ENCODE measurements at regions not wholly inside any gene's neighbourhood (a gene's known extent, or its start where the extent isn't known, plus 50 kb on each side); places are given as distances from the start of the nearest gene placed in this dataset.
A peak's percentile ranks its signal among the peaks of the same experiment; 100 is the strongest.

- Histone ChIP-seq H3K9ac (ENCODE audit: low read length) (no peak overlapping the region), H3K27ac (ENCODE audit: low read depth, low read length) (peak overlapping the region; percentile 0), H3K9me3 (ENCODE audit: low read length) (no peaks in the 10 kb centered on the region), H3K27me3 (ENCODE audit: control insufficient read depth in 1 of 2, insufficient read depth in 2 of 2, low read length in 2 of 2) (no peaks in the 10 kb centered on the region), H3K4me1 (ENCODE audit: insufficient read depth, low read length) (peaks cover 32% of the 10 kb centered on the region), H3K4me3 (ENCODE audit: low read depth in 1 of 2, low read length in 2 of 2) (no peak overlapping the region), H3K36me3 (ENCODE audit: insufficient read depth, low read length) (no peaks in the 10 kb centered on the region)
These were observed 430.6 kb upstream of the TNP1 start for GRCh38 chr2:217290467-217290866.

GRCh38 chr2:217289907-217290280, 430.0 kb upstream of the TNP1 start:
- Histone ChIP-seq H3K9ac (ENCODE audit: low read length) (no peak overlapping the region), H3K27me3 (ENCODE audit: control insufficient read depth in 1 of 2, insufficient read depth in 2 of 2, low read length in 2 of 2) (no peaks in the 10 kb centered on the region), H3K4me1 (ENCODE audit: insufficient read depth, low read length) (peaks cover 32% of the 10 kb centered on the region), H3K36me3 (ENCODE audit: insufficient read depth, low read length) (no peaks in the 10 kb centered on the region), H3K9me3 (ENCODE audit: low read length) (no peaks in the 10 kb centered on the region), H3K27ac (ENCODE audit: low read depth, low read length) (peak overlapping the region; percentile 0), H3K4me3 (ENCODE audit: low read depth in 1 of 2, low read length in 2 of 2) (no peak overlapping the region)

- H3K36me3 ChIP-seq (ENCODE audit: insufficient read depth, low read length): no peaks in the 10 kb centered on the region
- H3K9me3 ChIP-seq (ENCODE audit: low read length): no peaks in the 10 kb centered on the region
- H3K4me3 ChIP-seq (ENCODE audit: low read depth in 1 of 2, low read length in 2 of 2): no peak overlapping the region
- no peaks in the 10 kb centered on the region for H3K27me3 ChIP-seq (ENCODE audit: control insufficient read depth in 1 of 2, insufficient read depth in 2 of 2, low read length in 2 of 2)
- no peak overlapping the region for H3K27ac ChIP-seq (ENCODE audit: low read depth, low read length)
- no peak overlapping the region for H3K9ac ChIP-seq (ENCODE audit: low read length)
- peaks cover 31% of the 10 kb centered on the region for H3K4me1 ChIP-seq (ENCODE audit: insufficient read depth, low read length)
These were observed 429.5 kb upstream of the TNP1 start for GRCh38 chr2:217289177-217289906.

- Histone ChIP-seq H3K9ac (ENCODE audit: low read length) (no peak overlapping the region), H3K27ac (ENCODE audit: low read depth, low read length) (no peak overlapping the region), H3K4me3 (ENCODE audit: low read depth in 1 of 2, low read length in 2 of 2) (no peak overlapping the region), H3K4me1 (ENCODE audit: insufficient read depth, low read length) (peaks cover 24% of the 10 kb centered on the region), H3K36me3 (ENCODE audit: insufficient read depth, low read length) (no peaks in the 10 kb centered on the region), H3K27me3 (ENCODE audit: control insufficient read depth in 1 of 2, insufficient read depth in 2 of 2, low read length in 2 of 2) (no peaks in the 10 kb centered on the region), H3K9me3 (ENCODE audit: low read length) (no peaks in the 10 kb centered on the region)
These were observed 428.7 kb upstream of the TNP1 start for GRCh38 chr2:217288472-217289063.

- Histone ChIP-seq H3K27me3 (ENCODE audit: control insufficient read depth in 1 of 2, insufficient read depth in 2 of 2, low read length in 2 of 2) (no peaks in the 10 kb centered on the region), H3K27ac (ENCODE audit: low read depth, low read length) (no peak overlapping the region), H3K9ac (ENCODE audit: low read length) (no peak overlapping the region), H3K4me3 (ENCODE audit: low read depth in 1 of 2, low read length in 2 of 2) (no peak overlapping the region), H3K9me3 (ENCODE audit: low read length) (no peaks in the 10 kb centered on the region), H3K4me1 (ENCODE audit: insufficient read depth, low read length) (peaks cover 18% of the 10 kb centered on the region), H3K36me3 (ENCODE audit: insufficient read depth, low read length) (no peaks in the 10 kb centered on the region)
These were observed 427.0 kb upstream of the TNP1 start for GRCh38 chr2:217286833-217287232.

- no peak overlapping the region for H3K27ac ChIP-seq (ENCODE audit: low read depth, low read length)
- peaks cover 18% of the 10 kb centered on the region for H3K4me1 ChIP-seq (ENCODE audit: insufficient read depth, low read length)
- H3K9me3 ChIP-seq (ENCODE audit: low read length): no peaks in the 10 kb centered on the region
These were observed 426.1 kb upstream of the TNP1 start for GRCh38 chr2:217285926-217286325.

GRCh38 chr2:217283460-217283859, 423.6 kb upstream of the TNP1 start:
- Histone ChIP-seq H3K4me1 (ENCODE audit: insufficient read depth, low read length) (peaks cover 18% of the 10 kb centered on the region), H3K4me3 (ENCODE audit: low read depth in 1 of 2, low read length in 2 of 2) (no peak overlapping the region), H3K27ac (ENCODE audit: low read depth, low read length) (no peak overlapping the region), H3K36me3 (ENCODE audit: insufficient read depth, low read length) (no peaks in the 10 kb centered on the region), H3K27me3 (ENCODE audit: control insufficient read depth in 1 of 2, insufficient read depth in 2 of 2, low read length in 2 of 2) (no peaks in the 10 kb centered on the region), H3K9me3 (ENCODE audit: low read length) (no peaks in the 10 kb centered on the region), H3K9ac (ENCODE audit: low read length) (no peak overlapping the region)

More at GRCh38 chr2:217285926-217286325, 426.1 kb upstream of the TNP1 start:
- Histone ChIP-seq H3K4me3 (ENCODE audit: low read depth in 1 of 2, low read length in 2 of 2) (no peak overlapping the region), H3K9ac (ENCODE audit: low read length) (no peak overlapping the region), H3K36me3 (ENCODE audit: insufficient read depth, low read length) (no peaks in the 10 kb centered on the region), H3K27me3 (ENCODE audit: control insufficient read depth in 1 of 2, insufficient read depth in 2 of 2, low read length in 2 of 2) (no peaks in the 10 kb centered on the region)

GRCh38 chr2:217282531-217282930, 422.7 kb upstream of the TNP1 start:
- no peaks in the 10 kb centered on the region for H3K9me3 ChIP-seq (ENCODE audit: low read length)
- no peak overlapping the region for H3K4me3 ChIP-seq (ENCODE audit: low read depth in 1 of 2, low read length in 2 of 2)
- no peaks in the 10 kb centered on the region for H3K36me3 ChIP-seq (ENCODE audit: insufficient read depth, low read length)
- no peak overlapping the region for H3K27ac ChIP-seq (ENCODE audit: low read depth, low read length)
- no peaks in the 10 kb centered on the region for H3K27me3 ChIP-seq (ENCODE audit: control insufficient read depth in 1 of 2, insufficient read depth in 2 of 2, low read length in 2 of 2)
- H3K4me1 ChIP-seq (ENCODE audit: insufficient read depth, low read length): peaks cover 28% of the 10 kb centered on the region
- no peak overlapping the region for H3K9ac ChIP-seq (ENCODE audit: low read length)

- Histone ChIP-seq H3K4me1 (ENCODE audit: insufficient read depth, low read length) (peaks cover 40% of the 10 kb centered on the region), H3K27ac (ENCODE audit: low read depth, low read length) (no peak overlapping the region), H3K9ac (ENCODE audit: low read length) (no peak overlapping the region)
These were observed 419.7 kb upstream of the TNP1 start for GRCh38 chr2:217279556-217279955.

GRCh38 chr2:217279140-217279539, 419.3 kb upstream of the TNP1 start:
- H3K4me3 ChIP-seq (ENCODE audit: low read depth in 1 of 2, low read length in 2 of 2): no peak overlapping the region
- no peak overlapping the region for H3K27ac ChIP-seq (ENCODE audit: low read depth, low read length)
- H3K36me3 ChIP-seq (ENCODE audit: insufficient read depth, low read length): no peaks in the 10 kb centered on the region
- H3K9ac ChIP-seq (ENCODE audit: low read length): no peak overlapping the region
- H3K27me3 ChIP-seq (ENCODE audit: control insufficient read depth in 1 of 2, insufficient read depth in 2 of 2, low read length in 2 of 2): no peaks in the 10 kb centered on the region
- no peaks in the 10 kb centered on the region for H3K9me3 ChIP-seq (ENCODE audit: low read length)
- H3K4me1 ChIP-seq (ENCODE audit: insufficient read depth, low read length): peaks cover 44% of the 10 kb centered on the region

More at GRCh38 chr2:217279556-217279955, 419.7 kb upstream of the TNP1 start:
- no peaks in the 10 kb centered on the region for H3K27me3 ChIP-seq (ENCODE audit: control insufficient read depth in 1 of 2, insufficient read depth in 2 of 2, low read length in 2 of 2)
- H3K36me3 ChIP-seq (ENCODE audit: insufficient read depth, low read length): no peaks in the 10 kb centered on the region
- no peaks in the 10 kb centered on the region for H3K9me3 ChIP-seq (ENCODE audit: low read length)
- no peak overlapping the region for H3K4me3 ChIP-seq (ENCODE audit: low read depth in 1 of 2, low read length in 2 of 2)

- peak overlapping the region; percentile 13 for H3K27ac ChIP-seq (ENCODE audit: low read depth, low read length)
- no peak overlapping the region for H3K9ac ChIP-seq (ENCODE audit: low read length)
These were observed 418.0 kb upstream of the TNP1 start for GRCh38 chr2:217277646-217278398.

More at GRCh38 chr2:217277646-217278398, 418.0 kb upstream of the TNP1 start:
- Histone ChIP-seq H3K9me3 (ENCODE audit: low read length) (no peaks in the 10 kb centered on the region), H3K4me1 (ENCODE audit: insufficient read depth, low read length) (peaks cover 54% of the 10 kb centered on the region), H3K4me3 (ENCODE audit: low read depth in 1 of 2, low read length in 2 of 2) (no peak overlapping the region), H3K27me3 (ENCODE audit: control insufficient read depth in 1 of 2, insufficient read depth in 2 of 2, low read length in 2 of 2) (no peaks in the 10 kb centered on the region), H3K36me3 (ENCODE audit: insufficient read depth, low read length) (no peaks in the 10 kb centered on the region)

Measured in muscle layer of colon (tissue), 2 donors.